ENCODE measurements at regions not wholly inside any gene's neighbourhood (a gene's known extent, or its start where the extent isn't known, plus 50 kb on each side); places are given as distances from the start of the nearest gene placed in this dataset.
"Not testable (repeated sequence)": the region's sequence is repeated elsewhere in the genome, so short reads cannot be mapped to it uniquely, and the experiment has no call there.

DNA sequence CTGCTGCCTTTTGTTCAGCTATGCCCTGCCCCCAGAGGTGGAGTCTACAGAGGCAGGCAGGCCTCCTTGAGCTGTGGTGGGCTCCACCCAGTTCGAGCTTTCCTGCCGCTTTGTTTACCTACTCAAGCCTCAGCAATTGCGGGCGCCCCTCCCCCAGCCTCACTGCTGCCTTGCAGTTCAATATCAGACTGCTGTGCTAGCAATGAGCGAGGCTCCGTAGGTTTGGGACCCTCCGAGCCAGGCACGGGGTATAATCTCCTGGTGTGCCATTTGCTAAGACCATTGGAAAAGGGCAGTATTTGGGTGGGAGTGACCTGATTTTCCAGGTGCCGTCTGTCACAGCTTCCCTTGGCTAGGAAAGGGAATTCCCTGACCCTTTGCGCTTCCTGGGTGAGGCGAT is 51.9 kb downstream of the DIPK2A start:
- not testable (repeated sequence) for DNase-seq (ENCODE audit: low spot score)

DNA sequence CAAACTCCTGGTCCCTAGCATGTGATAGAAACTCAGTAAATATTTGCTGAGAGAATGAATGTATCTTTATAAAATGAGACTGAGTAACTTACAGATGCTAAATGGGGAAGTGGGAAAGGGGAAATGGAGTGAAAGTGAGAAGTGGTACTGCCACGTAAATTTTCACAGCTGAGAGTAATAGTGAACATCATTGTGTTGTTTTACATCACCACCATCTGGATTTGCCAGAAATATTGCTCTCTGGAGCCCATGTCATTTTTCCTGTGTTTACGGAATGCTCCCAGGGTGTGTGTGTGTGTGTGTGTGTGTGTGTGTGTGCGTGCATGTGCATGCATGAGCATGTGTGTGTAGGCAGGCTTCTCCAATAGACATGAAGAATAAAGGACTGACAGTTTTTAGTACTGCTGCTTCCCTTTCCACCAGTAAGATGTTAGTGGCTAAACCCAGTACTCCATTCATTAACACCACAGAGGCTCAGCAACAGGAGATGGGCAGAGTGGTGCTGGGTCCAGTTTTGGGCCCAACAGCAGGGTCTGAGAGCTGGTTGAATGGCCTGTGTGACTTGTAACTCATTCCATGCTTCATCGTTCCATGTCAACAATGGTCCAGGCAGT is 57.3 kb downstream of the DIPK2A start:
- intact Hi-C loops (cut with DNase I) = no loop called here
- DNase-seq (ENCODE audit: low spot score) = no peak

More for the DNA sequence above, 51.9 kb downstream of the DIPK2A start:
- intact Hi-C loops (cut with DNase I) = not testable (repeated sequence)

DNA sequence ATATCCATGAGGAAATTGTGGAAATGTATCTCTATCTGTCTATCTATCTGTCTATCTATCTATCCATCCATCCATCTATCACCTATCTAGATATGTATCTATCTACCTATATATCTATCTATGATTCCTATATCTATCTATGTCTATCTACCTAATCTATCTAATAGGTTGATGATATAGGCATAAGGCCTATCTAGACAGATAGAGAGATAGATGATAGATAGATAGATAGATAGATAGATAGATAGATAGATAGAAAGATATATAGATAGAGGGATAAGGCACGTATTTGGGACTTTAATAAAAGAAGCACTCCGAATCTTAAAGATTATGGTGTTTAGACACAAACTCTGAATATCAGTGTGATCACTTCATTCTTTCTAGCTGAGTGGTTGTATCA is 58.1 kb downstream of the DIPK2A start:
- intact Hi-C loops (cut with DNase I) = no loop called here
- DNase-seq (ENCODE audit: low spot score) = no peak

DNA sequence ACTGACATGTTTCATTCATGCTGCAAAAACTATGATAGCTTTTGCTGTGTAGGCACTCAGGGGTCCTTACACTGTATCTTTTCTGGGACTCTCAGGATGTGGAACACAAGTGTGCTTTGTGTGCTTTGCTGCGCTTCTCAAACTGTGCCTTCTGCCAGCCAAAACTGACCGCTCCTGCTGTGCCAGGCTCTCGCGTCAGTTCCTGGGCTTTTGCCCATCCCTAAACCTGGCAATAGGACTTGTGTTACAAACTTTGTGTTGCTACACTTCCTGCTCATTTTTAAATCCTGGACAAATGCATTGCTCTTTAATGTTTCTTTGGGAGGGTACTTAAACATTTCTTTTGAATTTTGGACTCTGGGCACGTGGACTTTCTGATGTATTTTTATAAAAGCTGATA is 60.3 kb downstream of the DIPK2A start:
- intact Hi-C loops (cut with DNase I) = no loop called here
- DNase-seq (ENCODE audit: low spot score) = no peak

DNA sequence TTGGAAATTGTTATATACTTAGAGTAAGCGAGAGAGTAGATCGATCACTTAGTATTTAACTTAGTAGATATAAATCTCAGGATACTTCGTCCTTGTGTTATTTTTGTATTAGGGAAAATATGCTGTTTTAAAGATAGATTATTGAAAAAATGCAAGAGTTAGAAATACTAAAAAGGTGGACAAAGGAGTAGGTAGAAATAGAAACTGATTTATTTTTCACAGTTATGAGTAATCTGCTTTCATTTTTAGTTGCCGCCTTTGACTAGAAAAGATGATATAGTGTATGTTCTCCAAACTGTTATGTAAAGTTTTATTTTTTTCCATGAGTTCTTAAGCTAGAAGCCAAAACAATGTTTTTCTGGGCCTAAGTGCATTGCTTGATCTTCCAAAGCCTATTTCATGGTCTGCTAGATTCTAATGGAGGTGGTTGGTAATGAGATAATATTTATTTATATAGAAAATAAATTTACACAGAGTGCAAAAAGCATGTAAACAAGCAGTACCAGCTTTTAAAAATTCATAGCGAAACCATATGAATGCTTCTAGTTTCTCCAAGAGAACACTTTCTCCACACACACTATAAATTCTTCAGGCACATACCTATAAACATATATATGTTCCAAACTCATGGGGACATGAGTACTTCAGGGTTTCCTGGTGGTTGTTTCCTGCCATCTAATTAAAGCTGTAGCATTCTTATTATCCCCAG is 61.1 kb downstream of the DIPK2A start:
- DNase-seq (ENCODE audit: low spot score) = no peak
- intact Hi-C loops (cut with DNase I) = no loop called here

DNA sequence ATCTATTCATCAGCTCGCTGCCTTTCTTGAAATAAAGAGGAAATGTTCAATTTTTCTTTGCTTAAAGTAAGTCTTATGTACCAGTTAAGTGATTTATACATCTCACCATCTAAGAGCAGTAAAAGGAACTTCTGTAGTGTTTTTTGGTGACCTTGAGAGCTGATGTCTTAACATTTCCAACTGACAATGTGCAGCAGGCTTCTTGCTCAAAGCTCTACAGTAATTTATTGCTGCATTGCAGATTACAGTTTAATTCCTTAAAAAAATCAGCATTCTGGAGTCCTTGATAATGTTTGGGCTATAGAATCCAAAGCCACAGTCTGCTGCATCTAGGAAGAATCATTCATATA is 61.6 kb downstream of the DIPK2A start:
- intact Hi-C loops (cut with DNase I) = no loop called here

DNA sequence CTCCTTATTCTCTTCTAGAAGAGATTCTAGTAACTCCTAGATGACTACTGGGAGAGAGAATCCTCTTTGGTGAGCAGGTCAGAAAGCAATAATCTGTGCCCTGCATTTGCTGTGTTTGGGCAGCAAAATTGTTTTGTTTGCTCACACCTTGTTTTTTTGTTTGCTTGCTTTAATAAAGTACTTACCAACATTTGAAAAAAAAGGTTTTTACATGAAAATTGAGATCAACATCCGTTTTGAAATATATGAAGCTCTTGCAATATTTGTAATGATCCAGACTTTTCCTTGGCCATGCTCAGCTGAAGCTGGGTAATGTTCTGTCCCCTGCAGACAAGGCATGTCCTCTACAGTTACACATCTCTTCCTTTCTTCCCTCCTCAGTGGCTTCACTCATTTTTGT is 62.2 kb downstream of the DIPK2A start:
- no peak for DNase-seq (ENCODE audit: low spot score)
- intact Hi-C loops (cut with DNase I) = no loop called here

More for the DNA sequence above, 61.6 kb downstream of the DIPK2A start:
- no peak for DNase-seq (ENCODE audit: low spot score)

DNA sequence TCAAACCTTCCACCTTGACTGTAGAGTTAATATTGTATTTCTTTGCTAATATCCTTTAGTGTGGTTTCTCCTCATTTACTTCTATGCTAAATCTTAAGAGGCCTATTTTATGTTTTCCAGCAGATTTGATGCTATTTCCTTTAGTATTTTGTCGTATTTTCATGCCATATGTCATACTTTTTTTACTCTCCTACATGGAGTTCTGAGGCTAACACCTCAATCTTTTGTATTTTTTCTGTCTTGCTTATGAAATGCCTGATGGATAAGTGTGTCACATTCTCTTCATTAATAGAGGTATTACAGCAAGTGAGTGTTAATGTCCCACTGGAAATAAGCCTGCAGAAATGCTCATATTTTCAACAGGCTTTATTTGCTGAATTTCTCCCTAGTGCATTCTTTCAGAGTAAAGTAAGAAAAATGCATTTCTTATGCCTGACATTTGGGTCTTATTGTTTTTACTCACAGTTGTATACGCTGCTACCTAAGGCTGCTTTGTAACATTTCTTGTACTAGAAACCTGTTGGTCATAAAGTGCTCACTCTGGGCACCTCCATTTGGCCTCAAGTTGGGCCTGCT is 63.2 kb downstream of the DIPK2A start:
- intact Hi-C loops (cut with DNase I) = no loop called here

DNA sequence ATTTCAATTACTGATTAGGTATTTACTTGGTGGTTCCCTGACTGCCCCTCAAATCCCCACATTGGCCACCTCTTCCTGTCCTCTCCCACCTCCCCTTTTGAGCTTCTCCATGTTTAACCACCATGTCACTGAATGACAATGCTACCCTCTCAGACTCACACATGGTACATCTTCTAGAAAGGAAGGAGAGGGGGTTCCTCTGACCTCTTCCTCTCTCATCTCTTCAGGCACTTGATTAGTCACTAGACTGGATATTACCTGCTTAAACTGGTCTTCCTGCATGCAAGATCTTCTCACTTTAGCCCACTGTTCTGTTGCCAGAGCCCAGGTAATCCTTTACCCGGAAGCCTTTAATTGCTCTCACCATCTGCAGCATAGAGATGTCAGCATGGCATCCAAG is 64.9 kb downstream of the DIPK2A start:
- intact Hi-C loops (cut with DNase I) = no loop called here
- no peak for DNase-seq (ENCODE audit: low spot score)

More for the DNA sequence above, 63.2 kb downstream of the DIPK2A start:
- DNase-seq (ENCODE audit: low spot score) = no peak

DNA sequence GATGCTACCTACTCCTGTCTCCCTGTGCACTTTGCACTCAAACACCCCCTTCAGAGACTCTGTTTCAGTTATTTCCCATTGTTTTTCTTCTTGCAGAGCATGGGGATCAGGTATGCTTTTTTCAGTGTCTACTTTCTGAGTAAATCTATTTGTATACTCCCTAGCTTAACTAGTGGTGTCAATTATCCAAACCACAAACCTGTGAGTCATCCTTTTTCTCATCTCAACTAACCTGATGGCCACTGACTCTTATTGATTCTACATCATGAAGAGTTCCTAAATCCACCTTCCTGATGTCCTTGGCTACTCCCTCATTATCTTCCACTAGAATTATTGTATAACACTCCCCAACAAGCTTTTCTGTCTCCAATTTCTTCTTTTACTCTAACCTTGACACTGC is 68.0 kb downstream of the DIPK2A start:
- intact Hi-C loops (cut with DNase I) = no loop called here
- no peak for DNase-seq (ENCODE audit: low spot score)

DNA sequence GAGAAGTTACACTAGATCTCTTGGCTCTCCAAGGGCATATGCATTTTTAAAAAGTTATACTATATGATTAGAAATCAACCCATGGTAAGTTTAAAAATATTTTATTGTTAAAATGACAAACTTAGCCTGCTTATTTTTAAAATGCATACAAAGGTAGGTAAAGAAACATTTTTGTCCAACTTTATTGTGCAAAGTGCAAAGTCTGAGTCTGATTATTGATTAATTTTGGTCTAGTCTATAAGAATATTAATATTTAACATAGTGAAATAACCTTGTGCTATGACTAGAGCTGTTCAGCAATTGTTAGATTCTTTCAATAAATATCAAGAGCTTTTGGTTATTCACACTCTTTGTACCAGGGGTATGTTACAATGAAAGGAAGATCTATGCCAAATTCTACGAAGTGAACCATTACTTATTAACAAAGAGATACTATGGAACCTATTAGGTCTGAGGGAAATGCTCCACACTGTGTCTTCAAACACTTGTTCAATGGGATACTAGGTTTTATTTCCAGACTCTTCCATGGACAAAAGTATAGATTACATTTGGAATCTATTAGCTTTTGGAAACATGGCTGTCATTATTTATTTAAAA is 70.4 kb downstream of the DIPK2A start:
- no peak for DNase-seq (ENCODE audit: low spot score)
- intact Hi-C loops (cut with DNase I) = no loop called here

DNA sequence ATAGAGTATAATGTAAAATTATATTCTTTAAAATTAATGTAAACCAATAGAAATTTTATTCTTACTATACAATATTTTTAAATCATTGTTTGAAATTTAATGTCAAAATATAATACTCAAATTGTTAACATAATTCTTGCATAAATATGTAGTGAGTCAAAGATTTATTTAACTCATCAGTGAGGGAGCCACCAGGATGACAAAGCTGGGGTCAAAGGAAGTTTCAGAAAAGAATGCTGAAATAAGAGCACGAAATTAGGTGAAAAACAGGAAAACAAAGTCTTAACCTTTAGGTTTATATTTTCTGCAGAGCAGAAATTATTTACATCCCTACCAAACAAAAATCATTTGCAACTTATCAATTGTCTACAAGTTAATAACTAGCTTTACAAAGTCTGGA is 74.1 kb downstream of the DIPK2A start:
- no peak for DNase-seq (ENCODE audit: low spot score)
- intact Hi-C loops (cut with DNase I) = no loop called here

DNA sequence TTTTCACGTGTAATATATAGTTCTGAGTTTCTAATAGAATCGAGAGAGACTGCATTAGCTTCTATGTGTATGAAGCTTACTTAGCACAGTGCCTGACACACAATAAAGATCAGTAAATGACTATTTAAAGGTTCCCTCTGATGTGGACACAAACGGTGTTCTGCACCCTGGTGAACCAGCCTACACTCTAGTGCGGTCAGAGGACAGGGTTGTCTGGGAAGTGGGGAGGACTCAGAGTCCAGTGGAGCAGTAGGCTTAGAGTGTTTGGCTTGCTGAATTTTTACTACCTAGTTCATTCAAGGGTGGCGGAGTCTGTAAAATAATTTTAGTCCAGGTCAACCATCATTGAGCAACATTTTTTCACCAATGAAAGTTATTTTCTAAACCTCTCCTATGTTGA is 77.8 kb downstream of the DIPK2A start:
- no peak for DNase-seq (ENCODE audit: low spot score)

DNA sequence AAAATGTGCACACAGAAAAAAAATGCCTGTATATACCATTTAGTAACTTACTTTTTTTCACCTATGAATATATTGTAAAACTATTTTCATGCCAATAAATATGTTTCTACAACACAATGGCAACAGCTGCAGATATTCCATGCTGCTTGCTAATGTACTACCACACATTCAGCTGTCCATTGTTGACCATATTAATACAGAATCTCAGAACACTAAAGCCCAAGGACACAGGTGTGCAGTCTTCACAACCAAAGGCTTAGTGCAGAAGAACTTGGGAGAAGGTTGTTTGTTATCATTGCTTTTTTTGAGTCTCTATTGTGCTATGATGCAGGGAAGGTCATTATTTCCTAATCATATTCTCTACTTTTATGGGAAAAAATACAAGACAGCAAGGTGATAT is 79.6 kb downstream of the DIPK2A start:
- intact Hi-C loops (cut with DNase I) = no loop called here
- no peak for DNase-seq (ENCODE audit: low spot score)

More for the DNA sequence above, 77.8 kb downstream of the DIPK2A start:
- intact Hi-C loops (cut with DNase I) = no loop called here

DNA sequence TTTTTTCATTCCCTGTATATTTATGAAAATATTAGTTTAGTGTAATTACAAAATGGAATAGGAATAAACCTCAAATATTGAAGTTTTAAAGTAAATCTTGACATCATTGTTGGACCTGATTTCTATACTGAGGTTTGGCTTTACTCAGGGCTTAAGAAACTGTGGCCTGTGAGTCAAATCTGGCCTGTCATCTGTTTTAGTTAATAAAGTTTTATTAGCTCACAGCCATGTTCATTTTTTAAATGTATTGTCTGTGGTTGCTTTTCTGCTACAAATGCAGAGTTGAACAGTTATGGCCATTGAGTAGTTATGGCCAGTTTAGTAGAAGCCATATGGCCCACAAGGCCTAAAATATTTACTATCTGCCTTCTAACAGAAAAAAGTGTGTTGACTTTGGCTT is 80.7 kb downstream of the DIPK2A start:
- intact Hi-C loops (cut with DNase I) = no loop called here
- no peak for DNase-seq (ENCODE audit: low spot score)

DNA sequence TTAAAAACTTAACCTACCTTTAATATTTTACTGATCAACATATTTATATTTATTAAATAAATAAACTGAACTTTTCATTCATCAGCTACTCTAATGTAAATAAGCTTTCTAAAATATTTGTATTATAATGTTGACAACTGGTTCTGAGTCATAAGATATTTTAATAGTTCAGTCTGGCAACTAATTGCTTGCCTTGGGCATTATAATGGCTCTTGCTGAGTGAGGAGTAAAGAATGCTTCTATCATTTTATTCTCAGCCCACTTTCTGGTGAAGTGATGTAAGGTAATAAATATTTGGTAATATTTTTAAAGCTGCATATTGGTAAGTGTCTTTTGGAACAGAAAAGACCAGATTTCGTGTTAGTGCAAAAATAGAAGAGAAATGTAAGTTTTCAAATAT is 81.5 kb downstream of the DIPK2A start:
- intact Hi-C loops (cut with DNase I) = no loop called here

DNA sequence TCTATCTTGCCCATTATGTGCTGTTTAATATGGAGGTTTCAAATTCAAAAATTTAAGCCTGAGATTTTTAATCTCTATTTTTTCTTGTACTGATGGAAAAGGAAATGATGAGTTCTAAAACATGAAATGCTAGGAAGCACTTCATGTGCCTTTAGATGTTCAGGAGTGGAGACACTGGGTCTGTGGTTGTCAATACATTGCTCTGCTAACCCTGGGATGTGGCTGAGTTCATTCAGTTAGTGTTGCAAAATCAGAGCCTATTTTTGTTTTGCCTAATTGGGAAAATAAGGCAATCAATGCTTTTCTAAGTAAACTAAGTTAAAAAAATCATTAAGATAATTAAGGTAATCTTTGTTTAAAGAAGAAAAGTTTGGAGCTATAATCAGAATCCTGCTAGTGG is 83.1 kb downstream of the DIPK2A start:
- intact Hi-C loops (cut with DNase I) = no loop called here
- DNase-seq (ENCODE audit: low spot score) = no peak

More for the DNA sequence above, 81.5 kb downstream of the DIPK2A start:
- DNase-seq (ENCODE audit: low spot score) = no peak

DNA sequence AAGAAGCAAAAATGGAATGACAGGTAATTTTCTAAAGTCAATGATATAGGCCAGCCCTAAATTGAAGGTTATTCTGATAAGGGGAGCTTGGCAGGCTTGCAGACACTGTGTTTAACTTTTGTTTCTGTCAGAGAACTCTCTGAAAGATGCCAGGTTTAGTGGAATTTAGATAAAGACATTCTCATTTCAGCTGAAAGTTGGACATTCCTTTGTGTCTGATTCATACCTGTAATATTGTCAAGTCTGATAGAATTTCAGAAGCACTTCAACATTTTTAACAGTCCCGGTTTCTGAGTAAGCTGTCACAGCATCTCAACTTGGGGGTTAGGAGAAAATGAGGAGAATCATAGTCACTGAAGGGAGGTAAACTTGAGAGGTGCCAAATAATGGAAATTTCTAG is 84.0 kb downstream of the DIPK2A start:
- intact Hi-C loops (cut with DNase I) = no loop called here

DNA sequence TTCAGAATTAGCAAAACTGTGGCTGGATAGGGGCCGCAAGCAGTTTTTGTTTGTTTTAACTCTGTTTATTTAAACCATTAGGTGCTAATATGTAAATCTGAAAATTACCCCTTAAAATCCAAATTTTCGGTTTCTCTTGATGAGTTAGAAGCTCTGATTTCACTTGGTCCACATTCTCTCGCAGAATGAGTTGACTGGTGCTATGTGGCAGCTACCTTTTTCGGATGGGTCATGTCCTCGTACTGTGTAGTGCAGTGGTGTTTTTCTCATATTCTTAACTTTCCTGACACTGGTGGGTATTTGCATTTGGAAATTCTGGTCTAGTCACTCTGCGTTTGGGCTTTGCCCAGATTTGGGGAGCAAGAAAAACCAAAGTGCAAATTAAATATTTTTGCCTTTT is 87.1 kb downstream of the DIPK2A start:
- intact Hi-C loops (cut with DNase I) = no loop called here

More for the DNA sequence above, 84.0 kb downstream of the DIPK2A start:
- DNase-seq (ENCODE audit: low spot score) = no peak

DNA sequence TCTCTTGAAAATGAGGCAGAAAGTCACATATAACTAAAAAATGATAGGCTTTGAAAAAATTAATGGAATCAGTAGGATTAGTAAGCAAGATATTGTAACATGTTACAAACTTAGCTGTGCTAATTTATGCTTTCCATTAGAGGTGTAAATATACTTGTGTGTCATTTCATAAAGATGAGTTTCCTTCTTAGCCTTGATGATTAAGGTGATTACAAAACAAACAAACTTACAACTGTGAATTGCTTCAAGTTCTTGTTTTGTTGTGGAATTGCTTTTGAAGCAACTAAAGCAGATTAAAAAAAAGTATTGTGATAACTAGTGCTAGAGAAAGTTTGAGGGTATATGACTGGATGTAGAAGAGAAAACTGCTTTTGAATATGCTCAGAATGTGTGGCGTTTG is 87.9 kb downstream of the DIPK2A start:
- intact Hi-C loops (cut with DNase I) = no loop called here
- DNase-seq (ENCODE audit: low spot score) = no peak

More for the DNA sequence above, 87.1 kb downstream of the DIPK2A start:
- DNase-seq (ENCODE audit: low spot score) = no peak

DNA sequence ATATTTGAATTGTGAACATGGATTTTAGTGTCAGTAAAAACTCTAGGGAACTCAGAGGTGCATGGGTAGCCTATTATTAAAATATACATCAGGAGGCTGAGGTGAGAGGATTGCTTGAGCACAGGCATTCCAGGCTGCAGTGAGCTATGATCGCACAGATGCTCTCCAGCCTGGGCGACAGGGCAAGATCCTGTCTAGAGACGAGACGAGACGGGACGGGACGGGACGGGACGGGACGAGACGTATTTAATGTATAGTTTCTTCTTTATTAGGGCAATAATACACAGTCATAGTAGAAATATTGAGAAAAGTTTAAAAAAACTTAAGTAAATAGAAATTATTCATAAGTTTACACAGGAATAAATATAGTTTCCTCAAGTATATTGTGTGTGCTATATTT is 89.3 kb downstream of the DIPK2A start:
- intact Hi-C loops (cut with DNase I) = no loop called here
- no peak for DNase-seq (ENCODE audit: low spot score)

All from cardiac septum (tissue), 1 donor.